ENCODE measurements at regions not wholly inside any gene's neighbourhood (a gene's known extent, or its start where the extent isn't known, plus 50 kb on each side); places are given as distances from the start of the nearest gene placed in this dataset.

GRCh38 chr5:167552356-167552755 is 739.1 kb upstream of the WWC1 start:
- no peak for TF ChIP-seq ZFX (IDR thresholded peaks at IDR 0.05; ENCODE audit: borderline replicate concordance)
- no peak for TF ChIP-seq CTCF (IDR thresholded peaks at IDR 0.05)
- no peak overlapping the region for H3K27ac ChIP-seq

- no peak for TF ChIP-seq ZFX (IDR thresholded peaks at IDR 0.05; ENCODE audit: borderline replicate concordance)
- H3K27ac ChIP-seq, result no peak overlapping the region
Measured at GRCh38 chr5:167553511-167553910, 737.9 kb upstream of the WWC1 start.

- no peak overlapping the region for H3K27ac ChIP-seq
- TF ChIP-seq CTCF (IDR thresholded peaks at IDR 0.05) (no peak), ZFX (IDR thresholded peaks at IDR 0.05; ENCODE audit: borderline replicate concordance) (no peak)
Measured at GRCh38 chr5:167554564-167555290, 736.7 kb upstream of the WWC1 start.

GRCh38 chr5:167555565-167556166 is 735.8 kb upstream of the WWC1 start:
- no peak overlapping the region for H3K27ac ChIP-seq
- TF ChIP-seq ZFX (IDR thresholded peaks at IDR 0.05; ENCODE audit: borderline replicate concordance) (no peak), CTCF (IDR thresholded peaks at IDR 0.05) (no peak)

- TF ChIP-seq ZFX (IDR thresholded peaks at IDR 0.05; ENCODE audit: borderline replicate concordance), result no peak
- TF ChIP-seq CTCF (IDR thresholded peaks at IDR 0.05), result no peak
- no peak overlapping the region for H3K27ac ChIP-seq
Measured at GRCh38 chr5:167557359-167557758, 734.1 kb upstream of the WWC1 start.

- no peak overlapping the region for H3K27ac ChIP-seq
- TF ChIP-seq ZFX (IDR thresholded peaks at IDR 0.05; ENCODE audit: borderline replicate concordance), result no peak
- TF ChIP-seq CTCF (IDR thresholded peaks at IDR 0.05), result no peak
Measured at GRCh38 chr5:167561796-167562195, 729.6 kb upstream of the WWC1 start.

- TF ChIP-seq ZFX (IDR thresholded peaks at IDR 0.05; ENCODE audit: borderline replicate concordance) (no peak), CTCF (IDR thresholded peaks at IDR 0.05) (no peak)
Measured at GRCh38 chr5:167564275-167564674, 727.2 kb upstream of the WWC1 start.

More at GRCh38 chr5:167564275-167564674, 727.2 kb upstream of the WWC1 start:
- H3K27ac ChIP-seq, result no peak overlapping the region
